Neural progenitor cell (in vitro differentiated cells): ENCODE measurements at regions not wholly inside any gene's neighbourhood (a gene's known extent, or its start where the extent isn't known, plus 50 kb on each side); places are given as distances from the start of the nearest gene placed in this dataset.

Experiments
- EZH2 ChIP-seq: fragments of 200-600 bp; sonication (generic); IDR thresholded peaks from 2 replicates; pipeline ENCODE4 v1.6.1; 2017; ENCODE audit warnings: antibody characterized with exemption, mild to moderate bottlenecking, moderate library complexity
- EZH2phosphoT487 ChIP-seq: fragments of 200-600 bp; sonication (generic); IDR thresholded peaks from 2 replicates; pipeline ENCODE4 v1.6.1; 2017; ENCODE audit warnings: antibody characterized with exemption
- TF ChIP-seq, protein P1 (sequence below): fragments of 200-600 bp; sonication (generic); IDR thresholded peaks from 2 replicates; pipeline ENCODE4 v1.5.1; 2017; ENCODE audit warnings: antibody characterized with exemption, mild to moderate bottlenecking

DNA sequence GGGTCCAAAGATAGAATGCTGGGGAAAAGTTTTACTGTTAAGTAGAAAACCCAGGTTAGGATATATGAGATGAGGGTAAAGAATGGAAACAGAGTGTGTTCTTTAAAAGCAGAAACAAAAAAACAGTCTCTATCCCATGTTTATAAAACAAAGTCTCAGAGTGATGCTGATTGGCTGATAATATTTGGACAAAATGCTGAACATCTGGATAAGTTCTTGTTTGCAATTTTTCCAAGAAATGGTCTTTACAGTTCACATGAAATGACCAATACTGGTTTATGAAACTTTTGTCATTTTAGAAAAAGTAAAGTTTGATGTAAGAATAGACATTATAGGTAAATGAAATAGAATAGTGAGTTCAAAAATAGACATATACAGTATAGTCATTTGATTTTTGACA lies 96.2 kb upstream of the EYS start:
- TF ChIP-seq, protein P1, sequence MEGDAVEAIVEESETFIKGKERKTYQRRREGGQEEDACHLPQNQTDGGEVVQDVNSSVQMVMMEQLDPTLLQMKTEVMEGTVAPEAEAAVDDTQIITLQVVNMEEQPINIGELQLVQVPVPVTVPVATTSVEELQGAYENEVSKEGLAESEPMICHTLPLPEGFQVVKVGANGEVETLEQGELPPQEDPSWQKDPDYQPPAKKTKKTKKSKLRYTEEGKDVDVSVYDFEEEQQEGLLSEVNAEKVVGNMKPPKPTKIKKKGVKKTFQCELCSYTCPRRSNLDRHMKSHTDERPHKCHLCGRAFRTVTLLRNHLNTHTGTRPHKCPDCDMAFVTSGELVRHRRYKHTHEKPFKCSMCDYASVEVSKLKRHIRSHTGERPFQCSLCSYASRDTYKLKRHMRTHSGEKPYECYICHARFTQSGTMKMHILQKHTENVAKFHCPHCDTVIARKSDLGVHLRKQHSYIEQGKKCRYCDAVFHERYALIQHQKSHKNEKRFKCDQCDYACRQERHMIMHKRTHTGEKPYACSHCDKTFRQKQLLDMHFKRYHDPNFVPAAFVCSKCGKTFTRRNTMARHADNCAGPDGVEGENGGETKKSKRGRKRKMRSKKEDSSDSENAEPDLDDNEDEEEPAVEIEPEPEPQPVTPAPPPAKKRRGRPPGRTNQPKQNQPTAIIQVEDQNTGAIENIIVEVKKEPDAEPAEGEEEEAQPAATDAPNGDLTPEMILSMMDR = no peak
- no peak for TF ChIP-seq EZH2phosphoT487
- TF ChIP-seq EZH2 = no peak
